HCT116 (cell line): ENCODE measurements at regions not wholly inside any gene's neighbourhood (a gene's known extent, or its start where the extent isn't known, plus 50 kb on each side); places are given as distances from the start of the nearest gene placed in this dataset.

ENCODE experiments used
- CEBPB ChIP-seq: IDR thresholded peaks from 2 replicates; pipeline ENCODE4 v1.6.1; 2012; ENCODE audit warnings: low read depth
- EGR1 ChIP-seq: IDR thresholded peaks from 2 replicates; pipeline ENCODE4 v1.6.1; 2012; ENCODE audit warnings: low read depth
- EZH2 ChIP-seq: fragments of 200-600 bp; sonication (generic); IDR thresholded peaks from 2 replicates; pipeline ENCODE4 v1.6.1; 2017; ENCODE audit warnings: antibody characterized with exemption, mixed run types
- POLR2A ChIP-seq: IDR thresholded peaks from 2 replicates; pipeline ENCODE4 v1.7.0; 2011; ENCODE audit warnings: borderline replicate concordance; ENCODE audit not compliant: insufficient read depth, insufficient read length; ENCODE audit errors: extremely low read depth
- POLR2AphosphoS5 ChIP-seq: IDR thresholded peaks from 2 replicates; pipeline ENCODE4 v1.6.1; 2011; ENCODE audit warnings: mild to moderate bottlenecking, low read depth, low read length, moderate library complexity
- REST ChIP-seq: IDR thresholded peaks from 2 replicates; pipeline ENCODE4 v1.6.1; 2012; ENCODE audit warnings: low read depth
- SIN3A ChIP-seq: IDR thresholded peaks from 2 replicates; pipeline ENCODE4 v1.6.1; 2012; ENCODE audit warnings: low read depth
- SRF ChIP-seq: IDR thresholded peaks from 2 replicates; pipeline ENCODE4 v1.6.1; 2012; ENCODE audit warnings: low read depth
- TCF7L2 ChIP-seq: IDR thresholded peaks from 2 replicates; pipeline ENCODE4 v1.7.0; 2011; ENCODE audit warnings: borderline replicate concordance, inconsistent platforms; ENCODE audit not compliant: insufficient read depth, insufficient read length; ENCODE audit errors: extremely low read depth
- YY1 ChIP-seq: IDR thresholded peaks from 2 replicates; pipeline ENCODE4 v1.6.1; 2011; ENCODE audit warnings: low read length, low read depth, moderate library complexity, mild to moderate bottlenecking; ENCODE audit not compliant: insufficient replicate concordance; ENCODE audit errors: extremely low read depth
- ZBTB33 ChIP-seq: IDR thresholded peaks from 2 replicates; pipeline ENCODE4 v1.6.1; 2011; ENCODE audit warnings: mild to moderate bottlenecking, low read length, moderate library complexity; ENCODE audit not compliant: insufficient replicate concordance; ENCODE audit errors: extremely low read depth
- ZFX ChIP-seq: fragments of 450-650 bp; IDR thresholded peaks from 2 replicates; pipeline ENCODE4 v1.6.1; 2017
- ZNF274 ChIP-seq: fragments of 200-500 bp; sonication (Bioruptor generic); IDR thresholded peaks from 2 replicates; pipeline ENCODE4 v1.6.1; 2014; ENCODE audit warnings: mild to moderate bottlenecking, low read depth, low read length, inconsistent platforms
- TF ChIP-seq, protein P1 (sequence below), 3 experiments: fragments of 200-600 bp in 1 of 3; sonication (generic) in 1 of 3; IDR thresholded peaks in 2 of 3; conservative IDR thresholded peaks in 1 of 3; 2 replicates each; pipeline ENCODE4 v1.5.1; 2012 to 2017; ENCODE audit warnings: low read depth in 2 of 3, low read length in 2 of 3, antibody characterized with exemption in 1 of 3, borderline replicate concordance in 1 of 3, control low read depth in 1 of 3, mild to moderate bottlenecking in 1 of 3, mixed read lengths in 1 of 3, mixed run types in 1 of 3, moderate library complexity in 1 of 3; ENCODE audit not compliant: insufficient read depth in 1 of 3

DNA sequence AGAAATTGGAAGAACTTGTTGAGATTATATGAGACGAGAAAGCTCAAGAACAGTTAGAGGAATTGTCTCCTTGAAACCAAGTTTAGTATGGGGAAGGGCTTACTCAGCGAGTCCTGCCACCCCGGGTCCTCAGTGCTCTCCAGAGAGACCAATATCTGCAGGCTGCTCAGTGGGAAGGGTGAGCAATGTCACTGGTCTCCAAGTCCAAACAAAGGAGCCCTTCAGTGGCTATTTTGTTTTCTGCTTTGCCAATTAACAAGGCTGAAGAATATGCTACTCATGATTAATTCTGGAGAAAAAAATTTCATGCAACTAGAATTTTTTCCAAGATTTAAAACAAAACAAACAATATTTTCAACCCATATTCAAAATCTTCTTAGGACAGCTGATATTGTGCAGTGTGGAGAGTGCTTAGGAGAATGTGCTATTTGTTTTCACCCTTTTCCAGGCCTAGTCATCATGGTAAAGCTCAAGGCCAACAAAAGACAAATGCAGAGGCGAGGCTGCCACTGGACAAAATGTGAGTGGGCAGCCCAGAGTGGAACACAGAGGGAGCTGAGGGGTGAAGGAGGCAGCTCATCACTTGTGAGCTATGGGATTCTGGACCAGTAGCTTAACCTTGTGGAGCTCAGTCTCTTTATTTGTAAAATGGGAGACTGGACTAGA, 83.8 kb upstream of the TMEM17 start:
- TF ChIP-seq, protein P1, sequence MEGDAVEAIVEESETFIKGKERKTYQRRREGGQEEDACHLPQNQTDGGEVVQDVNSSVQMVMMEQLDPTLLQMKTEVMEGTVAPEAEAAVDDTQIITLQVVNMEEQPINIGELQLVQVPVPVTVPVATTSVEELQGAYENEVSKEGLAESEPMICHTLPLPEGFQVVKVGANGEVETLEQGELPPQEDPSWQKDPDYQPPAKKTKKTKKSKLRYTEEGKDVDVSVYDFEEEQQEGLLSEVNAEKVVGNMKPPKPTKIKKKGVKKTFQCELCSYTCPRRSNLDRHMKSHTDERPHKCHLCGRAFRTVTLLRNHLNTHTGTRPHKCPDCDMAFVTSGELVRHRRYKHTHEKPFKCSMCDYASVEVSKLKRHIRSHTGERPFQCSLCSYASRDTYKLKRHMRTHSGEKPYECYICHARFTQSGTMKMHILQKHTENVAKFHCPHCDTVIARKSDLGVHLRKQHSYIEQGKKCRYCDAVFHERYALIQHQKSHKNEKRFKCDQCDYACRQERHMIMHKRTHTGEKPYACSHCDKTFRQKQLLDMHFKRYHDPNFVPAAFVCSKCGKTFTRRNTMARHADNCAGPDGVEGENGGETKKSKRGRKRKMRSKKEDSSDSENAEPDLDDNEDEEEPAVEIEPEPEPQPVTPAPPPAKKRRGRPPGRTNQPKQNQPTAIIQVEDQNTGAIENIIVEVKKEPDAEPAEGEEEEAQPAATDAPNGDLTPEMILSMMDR (IDR thresholded peaks at IDR 0.05 in 2 of 3, conservative IDR thresholded peaks at IDR 0.05 in 1 of 3; ENCODE audit: borderline replicate concordance in 1 of 3, insufficient read depth in 1 of 3, low read depth in 2 of 3, low read length in 2 of 3) = no peak
- TF ChIP-seq POLR2AphosphoS5 (no peak), REST (no peak), SIN3A (no peak), ZNF274 (no peak), EZH2 (no peak), TCF7L2 (no peak), POLR2A (no peak), SRF (no peak), CEBPB (no peak), EGR1 (no peak), ZFX (no peak), YY1 (no peak), ZBTB33 (no peak)
